ENCODE measurements at regions not wholly inside any gene's neighbourhood (a gene's known extent, or its start where the extent isn't known, plus 50 kb on each side); places are given as distances from the start of the nearest gene placed in this dataset.

DNA sequence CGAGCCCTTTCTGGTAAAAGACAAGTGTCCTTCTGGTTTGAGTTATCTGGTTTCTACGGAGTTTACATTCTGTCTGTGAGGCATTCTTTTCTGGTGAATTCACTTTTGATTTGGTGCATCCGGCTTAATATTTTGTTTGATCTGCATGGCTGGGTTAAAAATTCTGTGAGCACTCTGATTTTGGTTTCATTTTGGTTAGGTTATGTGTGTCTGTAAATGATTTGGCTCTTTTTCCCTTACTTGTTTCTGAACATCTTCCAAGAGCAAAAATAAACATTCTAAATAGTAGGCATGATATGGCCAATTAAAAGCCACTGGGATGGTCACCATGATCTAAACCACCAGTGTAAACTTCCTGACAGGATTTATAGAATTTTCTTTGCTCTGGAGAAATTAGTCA is 85.7 kb upstream of the PTPN13 start:
- no peak for TF ChIP-seq RAD21 (IDR thresholded peaks at IDR 0.05)
- TF ChIP-seq, protein P1, sequence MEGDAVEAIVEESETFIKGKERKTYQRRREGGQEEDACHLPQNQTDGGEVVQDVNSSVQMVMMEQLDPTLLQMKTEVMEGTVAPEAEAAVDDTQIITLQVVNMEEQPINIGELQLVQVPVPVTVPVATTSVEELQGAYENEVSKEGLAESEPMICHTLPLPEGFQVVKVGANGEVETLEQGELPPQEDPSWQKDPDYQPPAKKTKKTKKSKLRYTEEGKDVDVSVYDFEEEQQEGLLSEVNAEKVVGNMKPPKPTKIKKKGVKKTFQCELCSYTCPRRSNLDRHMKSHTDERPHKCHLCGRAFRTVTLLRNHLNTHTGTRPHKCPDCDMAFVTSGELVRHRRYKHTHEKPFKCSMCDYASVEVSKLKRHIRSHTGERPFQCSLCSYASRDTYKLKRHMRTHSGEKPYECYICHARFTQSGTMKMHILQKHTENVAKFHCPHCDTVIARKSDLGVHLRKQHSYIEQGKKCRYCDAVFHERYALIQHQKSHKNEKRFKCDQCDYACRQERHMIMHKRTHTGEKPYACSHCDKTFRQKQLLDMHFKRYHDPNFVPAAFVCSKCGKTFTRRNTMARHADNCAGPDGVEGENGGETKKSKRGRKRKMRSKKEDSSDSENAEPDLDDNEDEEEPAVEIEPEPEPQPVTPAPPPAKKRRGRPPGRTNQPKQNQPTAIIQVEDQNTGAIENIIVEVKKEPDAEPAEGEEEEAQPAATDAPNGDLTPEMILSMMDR (IDR thresholded peaks at IDR 0.05; ENCODE audit: low read depth, low read length, missing input control), result no peak
- no peak for TF ChIP-seq TAF1 (conservative IDR thresholded peaks at IDR 0.05)
- TF ChIP-seq, protein P2, sequence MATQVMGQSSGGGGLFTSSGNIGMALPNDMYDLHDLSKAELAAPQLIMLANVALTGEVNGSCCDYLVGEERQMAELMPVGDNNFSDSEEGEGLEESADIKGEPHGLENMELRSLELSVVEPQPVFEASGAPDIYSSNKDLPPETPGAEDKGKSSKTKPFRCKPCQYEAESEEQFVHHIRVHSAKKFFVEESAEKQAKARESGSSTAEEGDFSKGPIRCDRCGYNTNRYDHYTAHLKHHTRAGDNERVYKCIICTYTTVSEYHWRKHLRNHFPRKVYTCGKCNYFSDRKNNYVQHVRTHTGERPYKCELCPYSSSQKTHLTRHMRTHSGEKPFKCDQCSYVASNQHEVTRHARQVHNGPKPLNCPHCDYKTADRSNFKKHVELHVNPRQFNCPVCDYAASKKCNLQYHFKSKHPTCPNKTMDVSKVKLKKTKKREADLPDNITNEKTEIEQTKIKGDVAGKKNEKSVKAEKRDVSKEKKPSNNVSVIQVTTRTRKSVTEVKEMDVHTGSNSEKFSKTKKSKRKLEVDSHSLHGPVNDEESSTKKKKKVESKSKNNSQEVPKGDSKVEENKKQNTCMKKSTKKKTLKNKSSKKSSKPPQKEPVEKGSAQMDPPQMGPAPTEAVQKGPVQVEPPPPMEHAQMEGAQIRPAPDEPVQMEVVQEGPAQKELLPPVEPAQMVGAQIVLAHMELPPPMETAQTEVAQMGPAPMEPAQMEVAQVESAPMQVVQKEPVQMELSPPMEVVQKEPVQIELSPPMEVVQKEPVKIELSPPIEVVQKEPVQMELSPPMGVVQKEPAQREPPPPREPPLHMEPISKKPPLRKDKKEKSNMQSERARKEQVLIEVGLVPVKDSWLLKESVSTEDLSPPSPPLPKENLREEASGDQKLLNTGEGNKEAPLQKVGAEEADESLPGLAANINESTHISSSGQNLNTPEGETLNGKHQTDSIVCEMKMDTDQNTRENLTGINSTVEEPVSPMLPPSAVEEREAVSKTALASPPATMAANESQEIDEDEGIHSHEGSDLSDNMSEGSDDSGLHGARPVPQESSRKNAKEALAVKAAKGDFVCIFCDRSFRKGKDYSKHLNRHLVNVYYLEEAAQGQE (IDR thresholded peaks at IDR 0.05), result no peak
- TF ChIP-seq GABPA (IDR thresholded peaks at IDR 0.05 in 1 of 2, conservative IDR thresholded peaks at IDR 0.05 in 1 of 2), result no peak
- TF ChIP-seq FOXA1 (IDR thresholded peaks at IDR 0.05), result no peak
- no peak for TF ChIP-seq SP1 (IDR thresholded peaks at IDR 0.05)
- TF ChIP-seq, protein P3, sequence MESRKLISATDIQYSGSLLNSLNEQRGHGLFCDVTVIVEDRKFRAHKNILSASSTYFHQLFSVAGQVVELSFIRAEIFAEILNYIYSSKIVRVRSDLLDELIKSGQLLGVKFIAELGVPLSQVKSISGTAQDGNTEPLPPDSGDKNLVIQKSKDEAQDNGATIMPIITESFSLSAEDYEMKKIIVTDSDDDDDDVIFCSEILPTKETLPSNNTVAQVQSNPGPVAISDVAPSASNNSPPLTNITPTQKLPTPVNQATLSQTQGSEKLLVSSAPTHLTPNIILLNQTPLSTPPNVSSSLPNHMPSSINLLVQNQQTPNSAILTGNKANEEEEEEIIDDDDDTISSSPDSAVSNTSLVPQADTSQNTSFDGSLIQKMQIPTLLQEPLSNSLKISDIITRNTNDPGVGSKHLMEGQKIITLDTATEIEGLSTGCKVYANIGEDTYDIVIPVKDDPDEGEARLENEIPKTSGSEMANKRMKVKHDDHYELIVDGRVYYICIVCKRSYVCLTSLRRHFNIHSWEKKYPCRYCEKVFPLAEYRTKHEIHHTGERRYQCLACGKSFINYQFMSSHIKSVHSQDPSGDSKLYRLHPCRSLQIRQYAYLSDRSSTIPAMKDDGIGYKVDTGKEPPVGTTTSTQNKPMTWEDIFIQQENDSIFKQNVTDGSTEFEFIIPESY (IDR thresholded peaks at IDR 0.05), result no peak
- no peak for TF ChIP-seq ATF3 (IDR thresholded peaks at IDR 0.05)
